IPS-11a (cell line): ENCODE measurements at regions not wholly inside any gene's neighbourhood (a gene's known extent, or its start where the extent isn't known, plus 50 kb on each side); places are given as distances from the start of the nearest gene placed in this dataset.
"Not testable (repeated sequence)": the region's sequence is repeated elsewhere in the genome, so short reads cannot be mapped to it uniquely, and the experiment has no call there.

ENCODE experiments used
- H3K4me3 ChIP-seq: one replicate; pipeline ENCODE4 v1.5.1; 2013; ENCODE audit warnings: low read depth, low read length, control low read depth

- not testable (repeated sequence) for H3K4me3 ChIP-seq
Observed at GRCh38 chr3:912717-913116, 180.1 kb upstream of the CNTN6 start.

GRCh38 chr3:923161-923910 is 169.5 kb upstream of the CNTN6 start:
- H3K4me3 ChIP-seq: no peak overlapping the region

DNA sequence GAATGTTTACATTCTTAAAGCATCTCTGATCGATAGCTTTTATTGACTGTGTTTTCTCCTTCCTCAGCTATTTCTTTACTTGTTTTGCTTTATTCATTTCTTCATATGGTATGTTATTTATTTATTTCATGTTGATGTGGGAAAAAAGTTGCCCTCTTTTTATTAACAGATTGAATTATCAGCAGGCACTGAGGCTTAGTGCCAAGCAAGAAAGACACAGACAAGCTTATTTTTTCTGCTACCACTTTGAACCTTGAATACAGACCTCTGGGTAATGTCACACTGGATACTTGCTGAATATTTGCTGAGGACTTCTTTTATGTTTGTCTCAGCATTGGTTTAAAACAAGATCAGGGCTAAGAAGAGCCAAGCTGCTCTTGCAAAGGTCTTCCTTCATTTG is 162.0 kb upstream of the CNTN6 start:
- H3K4me3 ChIP-seq: no peak overlapping the region

DNA sequence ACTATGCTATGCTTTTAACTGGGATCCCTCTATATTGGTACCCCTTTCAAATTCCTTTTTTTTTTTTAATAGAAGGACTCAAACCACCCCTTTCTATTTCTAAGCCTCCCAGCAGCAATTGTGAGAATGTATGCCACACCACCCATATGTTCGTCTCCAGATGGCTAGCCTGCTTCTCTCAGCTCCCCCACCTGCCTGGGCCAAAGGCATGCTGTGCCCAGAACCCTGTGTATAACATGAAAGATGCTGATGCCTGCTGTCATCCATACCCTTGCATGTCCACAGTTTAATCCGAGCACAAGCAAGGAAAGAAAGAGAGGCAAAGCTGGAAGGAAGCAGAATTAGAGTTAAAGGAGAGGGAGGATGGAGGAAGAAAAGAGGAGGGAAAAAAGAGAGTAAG is 159.5 kb upstream of the CNTN6 start:
- no peak overlapping the region for H3K4me3 ChIP-seq

GRCh38 chr3:944786-945185 is 148.0 kb upstream of the CNTN6 start:
- H3K4me3 ChIP-seq: no peak overlapping the region

GRCh38 chr3:945738-946137 is 147.1 kb upstream of the CNTN6 start:
- no peak overlapping the region for H3K4me3 ChIP-seq

DNA sequence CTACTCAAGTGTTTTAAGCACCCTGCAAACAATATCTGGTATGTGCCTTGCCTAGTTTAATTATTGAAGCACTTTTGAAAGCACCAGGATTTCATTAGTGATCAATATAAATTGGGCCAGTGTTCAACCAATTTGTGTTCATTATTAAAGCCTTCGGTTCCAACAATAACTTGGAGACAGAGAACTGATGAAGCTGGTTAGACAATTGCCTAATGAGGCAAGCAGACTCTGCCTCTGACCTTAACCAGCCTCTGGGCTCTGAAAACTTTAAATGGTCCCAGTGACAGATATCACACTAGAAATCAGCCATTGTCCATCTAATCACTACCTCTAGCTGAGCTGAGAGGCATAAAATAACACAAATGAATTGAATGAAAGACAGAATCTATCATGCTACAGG is 139.9 kb upstream of the CNTN6 start:
- no peak overlapping the region for H3K4me3 ChIP-seq

DNA sequence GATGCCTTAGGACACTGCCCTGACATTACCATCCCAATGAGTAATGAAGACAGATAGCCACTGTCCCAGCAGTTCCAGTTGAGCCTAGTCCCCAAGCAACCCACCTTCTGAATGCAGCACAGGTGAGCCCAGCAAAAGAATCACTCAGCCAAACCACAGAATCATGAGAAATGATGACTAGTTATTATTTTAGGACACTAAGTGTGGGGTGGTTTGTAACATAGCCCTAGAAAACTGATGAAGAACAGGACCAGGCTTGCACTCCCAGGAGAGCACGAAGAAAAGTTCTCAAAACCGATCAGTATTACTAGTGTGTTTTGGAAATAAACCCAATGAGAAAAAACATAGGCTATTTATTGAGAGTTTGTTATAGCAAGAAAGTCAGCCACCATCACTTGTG is 129.6 kb upstream of the CNTN6 start:
- no peak overlapping the region for H3K4me3 ChIP-seq

DNA sequence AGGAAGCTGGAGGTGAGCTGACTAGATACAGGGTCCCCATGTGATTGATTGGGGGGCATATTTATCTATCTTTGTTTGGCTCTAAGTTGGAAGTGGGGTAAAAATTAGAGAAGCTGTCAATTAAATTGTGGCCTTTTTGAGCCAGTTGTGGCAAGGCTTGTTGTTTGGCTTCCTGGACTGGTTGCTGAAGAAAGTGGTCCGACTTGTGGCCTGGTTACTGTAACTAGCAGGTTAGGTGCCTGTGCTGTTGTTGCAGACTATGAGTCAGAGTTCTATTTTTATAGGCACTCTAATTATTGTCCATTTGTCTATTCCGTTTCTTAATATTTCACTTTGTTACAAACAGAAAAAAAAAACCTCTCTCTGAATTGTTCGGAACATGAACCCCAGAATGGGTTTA is 129.1 kb upstream of the CNTN6 start:
- H3K4me3 ChIP-seq: no peak overlapping the region

DNA sequence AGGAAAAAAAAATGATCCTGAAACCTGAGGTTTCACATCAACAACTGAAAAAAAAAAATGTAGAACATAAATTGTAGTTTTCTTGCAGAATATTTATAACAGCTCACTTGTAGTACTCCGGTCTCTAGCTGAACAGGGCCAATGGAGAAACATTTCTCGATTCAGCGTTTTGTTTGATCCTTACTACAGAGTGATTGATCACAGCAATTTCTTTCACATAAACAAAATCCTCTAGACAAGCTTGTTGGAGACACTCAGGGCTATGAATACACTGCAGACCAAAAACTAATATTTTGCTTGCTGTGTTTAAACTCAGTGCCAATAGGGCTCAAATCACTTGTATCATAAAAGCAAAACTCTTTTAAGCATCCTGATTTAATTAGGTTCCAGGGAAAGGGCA is 127.0 kb upstream of the CNTN6 start:
- H3K4me3 ChIP-seq: no peak overlapping the region

- no peak overlapping the region for H3K4me3 ChIP-seq
Observed at GRCh38 chr3:966341-966740, 126.5 kb upstream of the CNTN6 start.

DNA sequence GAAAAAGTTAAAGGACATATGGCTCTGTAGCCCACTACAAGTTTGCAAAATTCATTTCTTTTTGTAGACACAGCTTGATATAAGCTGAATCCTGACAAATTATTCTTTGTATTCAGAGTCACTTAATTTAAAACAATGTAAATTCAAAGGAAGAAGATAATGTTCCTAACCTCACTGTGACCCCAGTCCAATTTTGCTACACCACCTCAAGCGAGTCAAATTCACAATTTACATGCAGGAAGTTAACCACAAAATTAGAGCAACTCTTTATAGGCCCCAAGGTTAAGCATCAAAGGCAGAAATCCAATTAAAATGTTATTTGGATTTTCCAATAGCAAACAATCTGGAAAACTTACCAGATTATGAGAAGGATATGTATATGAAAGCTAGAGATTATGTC is 119.5 kb upstream of the CNTN6 start:
- no peak overlapping the region for H3K4me3 ChIP-seq

- no peak overlapping the region for H3K4me3 ChIP-seq
Observed at GRCh38 chr3:976006-976405, 116.8 kb upstream of the CNTN6 start.

DNA sequence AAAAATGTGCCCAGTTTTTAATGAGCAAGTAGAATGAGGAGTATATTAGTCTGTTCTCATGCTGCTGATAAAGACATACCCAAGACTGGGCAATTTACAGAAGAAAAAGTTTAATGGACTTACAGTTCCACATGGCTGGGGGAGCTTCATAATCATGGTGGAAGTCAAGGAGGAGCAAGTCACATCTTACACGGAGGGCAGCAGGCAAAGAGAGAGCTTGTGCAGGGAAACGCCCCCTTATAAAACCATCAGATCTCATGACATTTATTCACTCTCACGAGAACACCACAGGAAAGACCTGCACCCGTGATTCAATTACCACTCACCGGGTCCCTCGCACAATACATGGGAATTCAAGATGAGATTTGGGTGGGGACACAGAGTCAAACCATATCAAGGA is 111.7 kb upstream of the CNTN6 start:
- H3K4me3 ChIP-seq: no peak overlapping the region

DNA sequence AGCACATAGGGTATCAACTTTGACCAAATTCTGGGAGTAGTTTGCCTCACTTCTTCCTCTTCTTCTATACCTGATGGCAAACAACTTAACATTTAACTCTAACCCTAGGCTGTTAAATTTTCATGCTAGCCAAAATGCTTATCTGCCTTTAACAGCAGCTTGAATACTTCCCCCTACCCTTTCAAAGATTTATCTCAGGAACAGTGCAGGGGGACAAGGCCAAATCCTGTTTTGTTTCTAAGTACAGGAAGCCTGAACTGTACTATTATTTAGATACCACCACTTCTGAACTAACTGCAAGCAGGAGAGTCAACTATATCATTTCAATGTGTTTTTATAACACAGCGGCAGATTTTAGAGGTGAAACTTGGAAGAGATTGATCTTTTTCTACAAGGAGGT is 104.0 kb upstream of the CNTN6 start:
- no peak overlapping the region for H3K4me3 ChIP-seq

DNA sequence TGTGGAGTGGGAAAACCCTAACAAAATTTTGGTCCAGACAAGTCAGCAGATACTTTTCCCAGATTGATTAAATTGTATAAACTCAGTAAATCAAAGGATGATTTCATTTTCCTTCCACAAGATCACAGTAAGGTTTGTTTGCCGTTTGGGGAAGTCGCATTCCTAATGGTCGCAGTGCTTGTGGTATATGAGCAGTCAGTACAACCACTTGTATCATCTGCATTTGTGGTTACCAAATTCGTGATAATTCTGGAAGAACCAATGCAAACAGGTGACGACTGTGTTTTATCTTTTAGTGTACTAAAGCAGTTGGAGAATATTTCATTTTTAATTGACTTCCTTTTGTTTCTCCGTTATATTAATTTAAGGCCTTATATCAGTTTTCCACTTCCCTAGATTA is 100.0 kb upstream of the CNTN6 start:
- no peak overlapping the region for H3K4me3 ChIP-seq

GRCh38 chr3:1002010-1002409 is 90.8 kb upstream of the CNTN6 start:
- H3K4me3 ChIP-seq: no peak overlapping the region

DNA sequence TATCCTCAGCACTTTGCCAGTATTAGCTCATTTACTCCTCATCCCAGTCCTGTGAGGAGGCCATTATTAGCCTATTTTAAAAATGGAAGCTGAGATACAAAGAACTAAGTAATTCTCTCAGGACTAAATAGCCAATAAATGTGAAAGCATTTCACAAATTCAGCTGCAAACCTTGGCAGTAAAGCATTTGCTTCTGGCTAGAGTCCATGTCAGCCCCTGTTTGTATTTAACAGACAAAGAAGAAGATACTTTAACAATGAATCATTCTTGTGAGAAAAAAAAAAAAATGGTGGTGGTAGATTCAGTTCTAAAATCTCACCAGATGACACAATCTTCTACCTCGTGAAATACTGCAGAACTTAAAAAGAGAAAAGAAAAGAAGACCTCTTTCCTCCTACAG is 85.0 kb upstream of the CNTN6 start:
- H3K4me3 ChIP-seq: no peak overlapping the region

GRCh38 chr3:1010228-1010627 is 82.6 kb upstream of the CNTN6 start:
- no peak overlapping the region for H3K4me3 ChIP-seq

DNA sequence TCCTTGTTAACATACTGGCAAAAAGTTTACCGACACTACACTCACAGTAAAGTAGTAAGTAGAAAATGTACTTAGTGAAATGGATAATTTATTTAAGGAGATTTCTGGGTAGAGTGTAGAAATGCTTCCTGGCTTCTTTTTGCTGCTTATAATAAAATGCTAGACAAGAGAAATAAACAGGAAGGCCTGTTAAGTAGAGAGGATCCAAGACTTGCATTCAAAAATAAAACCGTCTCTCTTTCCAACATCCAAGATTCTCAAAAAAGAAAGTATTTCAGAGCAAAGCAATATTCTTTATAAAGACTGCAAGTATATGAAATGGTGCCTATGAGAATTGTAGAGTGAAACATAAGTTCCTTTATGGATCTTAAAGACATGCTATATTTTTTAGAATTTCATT is 77.0 kb upstream of the CNTN6 start:
- no peak overlapping the region for H3K4me3 ChIP-seq

GRCh38 chr3:1017870-1018269 is 75.0 kb upstream of the CNTN6 start:
- H3K4me3 ChIP-seq: no peak overlapping the region

- H3K4me3 ChIP-seq: no peak overlapping the region
Observed at GRCh38 chr3:1019157-1019556, 73.7 kb upstream of the CNTN6 start.

GRCh38 chr3:1026395-1026794 is 66.4 kb upstream of the CNTN6 start:
- no peak overlapping the region for H3K4me3 ChIP-seq
